ENCODE measurements at regions not wholly inside any gene's neighbourhood (a gene's known extent, or its start where the extent isn't known, plus 50 kb on each side); places are given as distances from the start of the nearest gene placed in this dataset.
"Not testable (repeated sequence)": the region's sequence is repeated elsewhere in the genome, so short reads cannot be mapped to it uniquely, and the experiment has no call there.

DNA sequence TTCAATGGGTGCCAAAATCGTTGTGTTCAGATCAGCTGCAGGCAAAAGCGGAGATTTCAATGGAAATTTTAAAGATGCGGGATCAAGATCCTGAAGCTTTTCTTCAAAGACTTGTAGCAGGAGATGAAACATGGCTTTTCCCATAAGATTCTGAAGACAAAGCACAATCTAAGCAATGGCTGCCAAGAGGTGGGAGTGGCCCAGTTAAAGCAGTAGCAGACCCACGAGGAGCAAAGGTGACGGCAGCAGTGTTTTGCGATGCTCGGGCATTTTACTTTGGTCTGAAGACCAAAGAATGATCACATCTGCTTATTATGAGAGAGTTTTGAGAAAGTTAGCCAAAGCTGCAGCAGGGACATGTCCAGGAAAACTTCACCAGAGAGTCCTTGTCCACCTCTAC is 222.9 kb downstream of the DSC3 start:
- no peak for DNase-seq

DNA sequence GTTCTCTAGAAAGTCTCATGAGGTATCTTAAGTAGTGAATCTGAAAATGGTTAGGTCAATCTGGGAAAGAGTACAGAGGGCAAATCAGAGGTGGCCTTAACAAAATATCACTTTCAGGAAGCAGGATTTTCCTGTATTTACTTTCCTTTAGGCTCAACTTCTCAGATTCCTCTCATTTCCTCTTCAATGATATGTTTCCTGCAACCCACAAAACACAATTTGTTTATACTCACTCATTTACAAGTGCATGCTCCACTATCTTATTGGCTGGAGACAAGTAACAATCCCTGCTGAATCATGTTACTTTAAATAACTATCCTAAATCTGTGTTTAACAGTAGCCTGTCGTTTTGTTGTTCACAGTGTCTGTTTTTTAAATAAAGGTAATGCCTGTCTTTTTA is 228.1 kb downstream of the DSC3 start:
- DNase-seq, result no peak

DNA sequence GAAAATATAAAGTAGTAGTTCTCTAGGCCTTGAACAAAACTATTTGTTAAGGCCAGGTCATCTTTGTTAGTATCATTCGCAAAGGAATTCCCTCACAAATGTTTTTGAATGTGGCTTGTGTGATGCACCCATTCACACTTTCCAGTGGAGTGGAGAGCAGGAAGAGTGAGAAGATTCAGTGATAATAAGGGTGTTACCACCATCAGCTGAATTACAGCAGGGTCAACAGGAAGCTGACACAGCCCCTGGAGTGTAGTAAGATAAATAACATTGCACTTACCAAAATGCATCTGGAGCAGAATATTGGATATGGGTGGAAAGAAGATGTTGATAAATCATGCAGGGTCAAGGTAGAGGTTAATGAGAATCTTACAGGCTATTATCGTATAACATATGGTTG is 231.0 kb downstream of the DSC3 start:
- DNase-seq, result no peak

DNA sequence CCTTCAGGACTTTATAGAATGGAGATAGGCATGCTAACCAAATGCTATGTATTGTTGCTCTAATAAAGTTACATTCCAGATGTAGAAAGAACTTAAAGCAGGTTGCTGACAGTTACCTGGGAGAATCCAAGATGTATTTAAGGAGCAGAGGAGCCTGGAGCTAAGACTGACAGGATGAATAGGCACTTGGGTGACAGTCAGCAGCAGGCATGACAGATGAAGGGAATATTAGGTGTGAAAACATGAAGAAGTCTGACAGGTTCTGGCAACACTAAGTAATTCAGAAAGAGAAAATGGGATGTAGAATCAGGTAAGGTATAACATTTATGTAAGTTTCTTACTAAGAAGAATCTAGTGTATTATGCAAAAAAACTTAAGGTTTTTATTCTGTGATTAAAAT is 232.0 kb downstream of the DSC3 start:
- no peak for DNase-seq

DNA sequence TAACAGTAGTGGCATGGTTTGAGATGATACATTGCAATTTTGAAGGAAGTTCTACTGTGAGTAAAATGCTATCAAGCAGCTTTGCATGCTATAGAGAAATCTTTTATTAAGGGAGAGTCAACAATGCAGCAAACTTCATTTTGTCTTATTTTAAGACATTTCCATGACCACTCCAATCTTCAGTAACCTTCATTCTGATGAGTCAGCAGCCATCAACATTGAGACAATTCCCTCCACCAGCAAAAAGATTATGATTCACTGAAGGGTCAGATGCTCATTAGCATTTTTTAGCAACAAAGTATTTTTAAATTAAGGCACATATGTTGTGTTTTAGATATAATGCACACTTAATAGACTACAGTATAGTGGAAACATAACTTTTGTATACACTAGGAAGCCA is 235.7 kb downstream of the DSC3 start:
- no peak for DNase-seq

GRCh38 chr18:30800800-30801199 is 241.7 kb downstream of the DSC3 start:
- DNase-seq, result no peak

- no peak for DNase-seq
Observed at GRCh38 chr18:30792051-30792450, 250.5 kb downstream of the DSC3 start.

- not testable (repeated sequence) for DNase-seq
Observed at GRCh38 chr18:30788411-30788991, 254.0 kb downstream of the DSC3 start.

GRCh38 chr18:30787410-30787809 is 255.1 kb downstream of the DSC3 start:
- no peak for DNase-seq

GRCh38 chr18:30781601-30782000 is 260.9 kb downstream of the DSC3 start:
- no peak for DNase-seq

- DNase-seq, result no peak
Observed at GRCh38 chr18:30775629-30776028, 266.9 kb downstream of the DSC3 start.

GRCh38 chr18:30772170-30772569 is 270.4 kb downstream of the DSC3 start:
- DNase-seq, result not testable (repeated sequence)

- no peak for DNase-seq
Observed at GRCh38 chr18:30766053-30766452, 276.5 kb downstream of the DSC3 start.

GRCh38 chr18:30765247-30765646 is 277.3 kb downstream of the DSC3 start:
- no peak for DNase-seq

DNA sequence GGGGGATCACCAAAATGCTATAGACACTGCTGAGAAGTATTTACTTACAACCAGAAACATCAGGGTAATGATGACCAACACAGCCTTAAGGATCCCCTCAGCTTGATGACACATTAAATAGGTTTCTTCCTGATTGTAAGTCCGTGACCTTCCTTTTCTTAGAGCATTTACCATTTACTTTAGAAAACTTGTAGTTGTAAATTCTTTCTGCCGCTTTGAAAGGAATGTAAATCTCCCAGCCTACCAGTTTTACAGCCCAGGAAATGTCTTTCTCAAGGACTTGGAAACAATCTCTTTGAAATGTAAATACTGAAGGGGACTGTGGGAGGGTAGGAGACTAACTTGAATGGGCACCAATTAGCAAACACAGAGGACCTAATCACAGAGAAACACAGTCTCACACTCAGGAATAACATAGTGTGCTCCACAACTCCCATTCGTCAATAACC is 278.6 kb downstream of the DSC3 start:
- no peak for DNase-seq

GRCh38 chr18:30754846-30755245 is 287.7 kb downstream of the DSC3 start:
- no peak for DNase-seq

DNA sequence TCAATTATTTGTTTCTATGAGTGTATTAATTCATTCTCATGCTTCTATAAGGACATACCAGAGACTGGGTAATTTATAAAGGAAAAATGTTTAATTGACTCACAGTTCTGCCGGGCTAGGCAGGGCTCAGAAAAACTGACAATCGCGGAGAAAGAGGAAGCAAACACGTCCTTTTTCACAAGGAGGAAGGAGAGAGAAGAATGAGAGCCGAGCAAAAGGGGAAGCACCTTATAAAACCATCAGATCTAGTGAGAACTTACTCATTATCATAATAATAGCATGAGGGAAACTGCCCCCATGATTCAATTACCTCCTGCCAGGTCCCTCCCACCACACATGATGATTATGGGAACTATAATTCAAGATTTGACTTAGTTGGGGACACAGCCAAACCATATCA is 294.0 kb downstream of the DSC3 start:
- DNase-seq, result no peak

DNA sequence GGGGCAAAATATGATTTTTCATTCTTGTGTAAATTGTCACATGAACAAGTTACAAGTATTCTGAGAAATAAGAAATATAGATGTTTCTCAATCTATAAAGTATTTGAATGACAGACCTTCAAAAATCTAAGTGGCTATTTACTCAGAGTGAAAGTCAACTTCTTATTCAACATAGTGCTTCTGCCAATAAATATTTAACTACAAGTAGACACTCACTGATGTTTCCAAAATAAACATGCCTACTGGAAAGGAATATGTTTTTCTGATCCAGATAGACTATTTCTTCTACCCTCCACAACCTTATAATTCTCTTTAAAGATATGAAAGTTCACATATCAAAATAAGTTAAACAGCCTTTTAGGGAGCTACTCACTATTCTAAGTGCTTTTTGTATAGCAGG is 296.3 kb downstream of the DSC3 start:
- DNase-seq, result no peak

DNA sequence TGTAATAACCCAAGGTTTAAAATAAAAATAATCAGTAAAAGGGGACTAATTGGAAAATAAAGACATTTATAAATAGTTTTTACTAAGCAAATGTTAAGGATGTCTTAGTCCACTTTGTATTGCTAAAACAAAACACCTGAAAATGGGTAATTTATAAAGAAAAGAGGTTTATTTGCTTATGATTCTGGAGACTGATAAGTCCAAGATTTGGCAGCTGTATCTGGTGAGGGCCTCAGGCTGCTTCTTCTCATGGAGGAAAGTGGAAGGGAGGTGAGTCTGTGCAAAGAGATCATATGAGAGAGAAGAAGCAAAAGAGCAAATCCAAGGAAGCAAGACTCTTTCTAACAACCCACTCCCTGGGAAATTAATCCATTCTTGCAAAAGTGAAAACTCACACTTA is 299.5 kb downstream of the DSC3 start:
- no peak for DNase-seq

DNA sequence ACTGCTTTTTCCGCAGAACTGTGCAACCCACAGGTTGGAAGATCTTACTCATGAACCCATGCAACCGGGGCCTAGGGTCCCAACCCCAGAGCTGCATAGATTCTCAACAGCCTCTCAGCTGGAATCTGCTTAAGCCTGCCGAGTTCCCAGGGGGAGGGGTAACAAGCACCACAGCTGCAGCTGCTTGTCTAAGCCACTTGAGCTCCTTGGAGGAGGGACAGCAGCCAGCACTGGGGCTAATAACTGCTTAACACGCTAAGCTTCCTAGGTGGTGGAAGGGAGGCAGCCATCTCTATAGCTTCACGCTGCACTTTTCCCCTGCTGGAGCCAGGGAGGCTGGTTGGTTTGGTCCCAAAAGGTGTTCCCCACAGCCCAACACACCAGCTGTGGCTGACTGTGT is 311.6 kb downstream of the DSC3 start:
- DNase-seq, result no peak

DNA sequence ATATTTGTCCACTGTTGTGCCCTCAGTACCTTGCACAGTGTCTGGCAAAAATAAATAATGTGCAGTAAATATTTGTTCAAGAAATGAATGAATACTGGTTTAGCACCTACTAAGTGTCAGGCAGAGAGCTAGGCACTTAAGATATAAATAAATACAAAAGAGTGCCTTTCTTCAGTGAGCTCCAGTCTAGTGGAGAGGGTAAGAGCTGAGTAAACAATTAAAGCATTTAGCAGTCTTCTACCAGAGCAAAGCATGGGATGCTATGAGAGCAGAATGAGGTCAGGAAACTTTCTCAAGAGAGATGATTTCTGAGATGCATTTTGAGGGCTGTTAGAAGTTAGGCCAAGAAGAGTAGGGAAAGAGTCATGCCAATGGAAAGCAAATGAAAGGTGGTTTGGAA is 314.7 kb downstream of the DSC3 start:
- DNase-seq, result no peak

DNA sequence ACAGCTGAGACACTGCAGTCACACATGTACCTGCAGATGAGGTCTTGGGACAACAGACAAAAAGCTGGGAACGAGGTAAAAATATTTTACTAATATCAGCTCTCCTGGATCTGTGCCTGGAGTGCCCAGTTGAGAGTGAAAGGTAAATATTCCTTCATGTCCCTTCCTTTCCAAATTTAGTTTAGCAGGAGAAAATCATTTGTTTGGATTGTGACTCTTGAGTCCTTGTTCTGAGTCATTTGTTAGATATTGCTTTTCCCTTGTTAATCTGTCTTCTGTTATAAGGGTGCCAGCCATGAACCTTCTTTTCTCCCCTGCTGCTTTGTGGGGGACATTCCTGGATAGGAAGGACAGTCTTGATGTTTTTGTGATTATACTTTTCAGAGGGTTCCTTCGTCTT is 329.2 kb downstream of the DSC3 start:
- no peak for DNase-seq

DNA sequence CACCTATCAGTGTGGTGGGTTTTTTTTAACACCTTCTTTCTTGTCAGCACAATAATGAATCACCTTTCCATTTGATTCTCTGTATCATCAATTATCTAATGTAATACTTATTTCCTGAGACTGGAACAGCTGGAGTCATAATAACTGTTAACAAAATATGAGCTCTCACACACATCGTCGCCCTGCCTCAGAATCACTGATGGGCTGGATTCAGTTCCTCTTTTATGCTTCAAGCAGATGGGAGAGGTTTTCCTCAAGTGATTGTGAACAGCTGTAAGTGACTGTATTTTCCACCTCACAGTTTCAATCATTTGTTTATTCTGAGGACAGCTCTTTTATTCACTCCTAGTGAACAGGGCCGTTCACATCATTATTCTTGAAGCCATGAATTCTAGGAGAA is 330.2 kb downstream of the DSC3 start:
- no peak for DNase-seq

DNA sequence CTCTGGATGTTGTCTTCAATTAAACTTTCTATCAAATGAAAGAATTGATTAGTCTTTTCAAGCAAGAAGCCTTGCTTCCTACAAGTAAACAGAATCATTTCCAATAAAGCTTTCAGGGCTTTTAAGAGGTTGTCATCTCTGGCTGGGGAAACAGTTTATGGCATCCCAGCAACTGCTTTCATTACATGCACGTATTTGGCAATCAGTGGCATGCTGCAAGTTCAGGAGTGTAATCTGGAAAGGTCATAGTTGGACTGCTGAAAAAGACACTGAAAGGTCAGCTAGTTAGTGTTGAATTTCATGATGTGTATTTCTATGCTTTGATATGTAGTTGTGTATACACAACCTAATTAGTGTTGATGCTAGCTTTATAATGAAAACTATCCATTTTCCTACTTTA is 332.9 kb downstream of the DSC3 start:
- DNase-seq, result no peak

GRCh38 chr18:30705943-30706342 is 336.6 kb downstream of the DSC3 start:
- DNase-seq, result no peak

DNA sequence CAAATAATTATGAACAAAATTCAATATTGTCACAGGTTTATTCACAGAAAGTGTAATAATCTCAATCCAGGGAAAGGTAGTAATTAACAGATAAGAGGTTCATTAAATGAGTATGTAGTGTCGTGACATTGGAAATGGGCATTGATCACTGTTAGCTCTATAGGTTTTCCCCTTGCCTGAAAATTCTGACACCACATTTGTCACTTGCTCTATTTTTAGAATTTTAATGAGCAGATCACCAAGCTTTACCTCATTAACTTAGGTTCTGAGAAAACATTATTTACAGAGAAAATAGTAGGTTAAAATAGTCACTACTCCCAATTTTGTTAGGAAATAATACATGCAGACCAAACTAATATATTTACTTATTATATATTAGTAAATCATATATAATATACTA is 344.0 kb downstream of the DSC3 start:
- no peak for DNase-seq
